Neural crest cell (in vitro differentiated cells): ENCODE measurements at regions not wholly inside any gene's neighbourhood (a gene's known extent, or its start where the extent isn't known, plus 50 kb on each side); places are given as distances from the start of the nearest gene placed in this dataset.

Experiments used
- DNase-seq: peaks from one replicate; pipeline ENCODE4 v3.0.0; 2021; ENCODE audit warnings: low read depth, mixed read lengths, low spot score
- H3K27ac Mint-ChIP-seq: one replicate; pipeline ENCODE4 v1.8.0; 2021; ENCODE audit warnings: mild to moderate bottlenecking, mixed read lengths; ENCODE audit not compliant: unreplicated experiment
- H3K27me3 Mint-ChIP-seq: 2 replicates; pipeline ENCODE4 v1.8.0; 2021; ENCODE audit warnings: low read depth, mild to moderate bottlenecking, mixed read lengths
- H3K36me3 Mint-ChIP-seq: 2 replicates; pipeline ENCODE4 v1.8.0; 2021; ENCODE audit warnings: low read depth, mild to moderate bottlenecking, mixed read lengths
- H3K4me1 Mint-ChIP-seq: 2 replicates; pipeline ENCODE4 v1.8.0; 2021; ENCODE audit warnings: mixed read lengths
- H3K4me3 Mint-ChIP-seq: one replicate; pipeline ENCODE4 v1.8.0; 2021; ENCODE audit warnings: mild to moderate bottlenecking, mixed read lengths
- H3K9me3 Mint-ChIP-seq: 2 replicates; pipeline ENCODE4 v1.8.0; 2021; ENCODE audit warnings: mixed read lengths
- CTCF ChIP-seq: fragments of 200-600 bp; sonication (generic); conservative IDR thresholded peaks from 2 replicates; pipeline ENCODE4 v1.5.0; 2021; ENCODE audit warnings: antibody characterized with exemption, mild to moderate bottlenecking

GRCh38 chrX:33989936-33990335 is 142.2 kb downstream of the FAM47A start:
- H3K9me3 Mint-ChIP-seq: no peaks in the 10 kb centered on the region
- TF ChIP-seq CTCF: no peak
- no peak overlapping the region for H3K4me3 Mint-ChIP-seq
- no peak for DNase-seq
- H3K4me1 Mint-ChIP-seq: peaks cover 5% of the 10 kb centered on the region
- no peak overlapping the region for H3K27ac Mint-ChIP-seq
- H3K36me3 Mint-ChIP-seq: no peaks in the 10 kb centered on the region
- H3K27me3 Mint-ChIP-seq: no peaks in the 10 kb centered on the region

- no peaks in the 10 kb centered on the region for H3K36me3 Mint-ChIP-seq
- no peak overlapping the region for H3K27ac Mint-ChIP-seq
- TF ChIP-seq CTCF: no peak
Measured at GRCh38 chrX:33987458-33987857, 144.7 kb downstream of the FAM47A start.

GRCh38 chrX:33974676-33975075 is 157.4 kb downstream of the FAM47A start:
- DNase-seq: no peak
- H3K27me3 Mint-ChIP-seq: no peaks in the 10 kb centered on the region
- H3K4me1 Mint-ChIP-seq: no peaks in the 10 kb centered on the region
- peaks cover 15% of the 10 kb centered on the region for H3K9me3 Mint-ChIP-seq
- H3K27ac Mint-ChIP-seq: no peak overlapping the region
- no peak for TF ChIP-seq CTCF
- H3K4me3 Mint-ChIP-seq: no peak overlapping the region
- no peaks in the 10 kb centered on the region for H3K36me3 Mint-ChIP-seq

More at GRCh38 chrX:33987458-33987857, 144.7 kb downstream of the FAM47A start:
- Mint-ChIP-seq H3K9me3 (no peaks in the 10 kb centered on the region), H3K4me3 (no peak overlapping the region), H3K27me3 (no peaks in the 10 kb centered on the region), H3K4me1 (peaks cover 5% of the 10 kb centered on the region)
- DNase-seq: no peak

- Mint-ChIP-seq H3K27me3 (no peaks in the 10 kb centered on the region), H3K27ac (no peak overlapping the region), H3K4me3 (no peak overlapping the region), H3K9me3 (peaks cover 5% of the 10 kb centered on the region), H3K4me1 (no peaks in the 10 kb centered on the region), H3K36me3 (no peaks in the 10 kb centered on the region)
- TF ChIP-seq CTCF: no peak
- DNase-seq: no peak
Measured at GRCh38 chrX:33970028-33970967, 161.8 kb downstream of the FAM47A start.

- Mint-ChIP-seq H3K9me3 (peaks cover 7% of the 10 kb centered on the region), H3K36me3 (no peaks in the 10 kb centered on the region), H3K4me1 (peaks cover 8% of the 10 kb centered on the region), H3K4me3 (no peak overlapping the region), H3K27ac (no peak overlapping the region), H3K27me3 (no peaks in the 10 kb centered on the region)
- DNase-seq: no peak
- no peak for TF ChIP-seq CTCF
Measured at GRCh38 chrX:33969105-33969504, 163.0 kb downstream of the FAM47A start.
